WTC11 (cell line): ENCODE measurements at regions not wholly inside any gene's neighbourhood (a gene's known extent, or its start where the extent isn't known, plus 50 kb on each side); places are given as distances from the start of the nearest gene placed in this dataset.

ENCODE experiments used
- ATAC-seq: fragments of 200-7000 bp; cut with Tn5 transposase; 2 replicates; pipeline ENCODE4 v1.10.0; 2021; ENCODE audit warnings: mild to moderate bottlenecking, moderate library complexity
- CTCF ChIA-PET: fragments of 300-600 bp; sonication (Branson Sonifier 250); formaldehyde crosslinking; loops from one replicate; lab custom pipeline; 2021; ENCODE audit warnings: antibody characterized with exemption; lab: Charles Lee
- POLR2A ChIA-PET: fragments of 350-600 bp; sonication (Branson Sonifier 250); formaldehyde crosslinking; loops from one replicate; lab custom pipeline; 2021; ENCODE audit warnings: antibody characterized with exemption; lab: Charles Lee
- DNase-seq: peaks from one replicate; pipeline ENCODE4 v3.0.0; 2021; ENCODE audit warnings: low spot score
- H3K27ac Mint-ChIP-seq: 2 replicates; pipeline ENCODE4 v1.8.0; 2021; ENCODE audit warnings: mixed read lengths
- H3K27me3 Mint-ChIP-seq: 2 replicates; pipeline ENCODE4 v1.8.0; 2021; ENCODE audit warnings: low read depth, mild to moderate bottlenecking, moderate library complexity, mixed read lengths
- H3K36me3 Mint-ChIP-seq: 2 replicates; pipeline ENCODE4 v1.8.0; 2021; ENCODE audit warnings: mixed read lengths
- H3K4me1 Mint-ChIP-seq: 2 replicates; pipeline ENCODE4 v1.8.0; 2022; ENCODE audit warnings: mixed read lengths
- H3K4me3 Mint-ChIP-seq: 2 replicates; pipeline ENCODE4 v1.8.0; 2021; ENCODE audit warnings: mild to moderate bottlenecking, moderate library complexity, mixed read lengths
- H3K9me3 Mint-ChIP-seq: 2 replicates; pipeline ENCODE4 v1.8.0; 2021; ENCODE audit warnings: mixed read lengths
- ATF1 ChIP-seq: sonication (generic); formaldehyde crosslinking; IDR thresholded peaks from 2 replicates; pipeline ENCODE4 v1.8.1; 2023; ENCODE audit warnings: mild to moderate bottlenecking, moderate library complexity, missing genetic modification reagents
- ATF2 ChIP-seq: sonication (generic); formaldehyde crosslinking; IDR thresholded peaks from 2 replicates; pipeline ENCODE4 v1.8.1; 2022; ENCODE audit warnings: low read depth, missing genetic modification reagents, borderline replicate concordance
- ATF6 ChIP-seq: sonication (generic); formaldehyde crosslinking; IDR thresholded peaks from 2 replicates; pipeline ENCODE4 v1.8.1; 2023; ENCODE audit warnings: mild to moderate bottlenecking, missing genetic modification reagents
- CREB1 ChIP-seq: sonication (generic); formaldehyde crosslinking; IDR thresholded peaks from 2 replicates; pipeline ENCODE4 v1.8.0; 2023; ENCODE audit warnings: mild to moderate bottlenecking, missing genetic modification reagents
- CREM ChIP-seq: sonication (generic); formaldehyde crosslinking; IDR thresholded peaks from 2 replicates; pipeline ENCODE4 v1.8.1; 2022; ENCODE audit warnings: mild to moderate bottlenecking, missing genetic modification reagents, moderate library complexity
- CTCF ChIP-seq: fragments of 200-600 bp; IDR thresholded peaks from 2 replicates; pipeline ENCODE4 v1.8.0; 2022; ENCODE audit warnings: antibody characterized with exemption
- FOXK1 ChIP-seq: sonication (generic); formaldehyde crosslinking; IDR thresholded peaks from 2 replicates; pipeline ENCODE4 v1.8.0; 2022; ENCODE audit warnings: mild to moderate bottlenecking, moderate library complexity, missing genetic modification reagents
- FOXP1 ChIP-seq: sonication (generic); formaldehyde crosslinking; IDR thresholded peaks from 2 replicates; pipeline ENCODE4 v1.8.0; 2022; ENCODE audit warnings: missing genetic modification reagents, mild to moderate bottlenecking, moderate library complexity, borderline replicate concordance
- FOXP4 ChIP-seq: sonication (generic); formaldehyde crosslinking; IDR thresholded peaks from 2 replicates; pipeline ENCODE4 v1.8.0; 2022; ENCODE audit warnings: mild to moderate bottlenecking, missing genetic modification reagents
- HMGXB4 ChIP-seq: sonication (generic); formaldehyde crosslinking; IDR thresholded peaks from 2 replicates; pipeline ENCODE4 v1.8.1; 2023; ENCODE audit warnings: mild to moderate bottlenecking, moderate library complexity, missing genetic modification reagents
- IRF2 ChIP-seq: sonication (generic); formaldehyde crosslinking; IDR thresholded peaks from 2 replicates; pipeline ENCODE4 v1.8.0; 2022; ENCODE audit warnings: low read depth, missing genetic modification reagents, borderline replicate concordance
- JUN ChIP-seq: sonication (generic); formaldehyde crosslinking; IDR thresholded peaks from 2 replicates; pipeline ENCODE4 v1.8.0; 2023; ENCODE audit warnings: mild to moderate bottlenecking, missing genetic modification reagents
- NR3C1 ChIP-seq: sonication (generic); formaldehyde crosslinking; conservative IDR thresholded peaks from 2 replicates; pipeline ENCODE4 v1.8.1; 2023; ENCODE audit warnings: low read depth, mild to moderate bottlenecking, missing genetic modification reagents
- OVOL2 ChIP-seq: fragments of 250-450 bp; sonication (Bioruptor Pico); IDR thresholded peaks from 2 replicates; pipeline ENCODE4 v1.9.0; 2021; ENCODE audit warnings: mild to moderate bottlenecking, borderline replicate concordance
- PRRX2 ChIP-seq: fragments of 250-450 bp; sonication (Bioruptor Pico); IDR thresholded peaks from 2 replicates; pipeline ENCODE4 v1.8.0; 2021; ENCODE audit warnings: mild to moderate bottlenecking
- SP1 ChIP-seq: sonication (generic); formaldehyde crosslinking; conservative IDR thresholded peaks from 2 replicates; pipeline ENCODE4 v1.8.1; 2022; ENCODE audit warnings: missing genetic modification reagents
- ZMAT4 ChIP-seq: fragments of 250-450 bp; sonication (Bioruptor Pico); IDR thresholded peaks from 2 replicates; pipeline ENCODE4 v1.9.0; 2021; ENCODE audit warnings: mild to moderate bottlenecking
- ZNF396 ChIP-seq: fragments of 250-450 bp; sonication (Bioruptor Pico); IDR thresholded peaks from 2 replicates; pipeline ENCODE4 v1.8.0; 2021; ENCODE audit warnings: mild to moderate bottlenecking, moderate library complexity, borderline replicate concordance
- ZNF425 ChIP-seq: fragments of 250-450 bp; sonication (Bioruptor Pico); conservative IDR thresholded peaks from 2 replicates; pipeline ENCODE4 v1.9.0; 2021; ENCODE audit warnings: mild to moderate bottlenecking
- ZSCAN18 ChIP-seq: fragments of 250-450 bp; sonication (Bioruptor Pico); IDR thresholded peaks from 2 replicates; pipeline ENCODE4 v2.1.2; 2022; ENCODE audit warnings: mild to moderate bottlenecking, moderate library complexity

- TF ChIP-seq FOXP4 (no peak), ATF1 (CRISPR knock-in tag) (no peak), ZMAT4 (CRISPR knock-in tag) (no peak), JUN (no peak), CTCF (no peak), OVOL2 (CRISPR knock-in tag) (no peak), ATF2 (CRISPR knock-in tag) (no peak), CREM (CRISPR knock-in tag) (no peak), NR3C1 (CRISPR knock-in tag) (no peak), FOXP1 (no peak)
Observed at GRCh38 chr10:128714644-128715415, 588.6 kb upstream of the MKI67 start (continued).

GRCh38 chr10:128716181-128716580, 590.0 kb upstream of the MKI67 start:
- Mint-ChIP-seq H3K9me3 (peaks cover 8% of the 10 kb centered on the region; the same call in 1 of the 2 replicates), H3K4me1 (peaks cover 11% of the 10 kb centered on the region), H3K27me3 (no peaks in the 10 kb centered on the region; the same call in 1 of the 2 replicates), H3K4me3 (no peak overlapping the region), H3K36me3 (no peaks in the 10 kb centered on the region), H3K27ac (no peak overlapping the region)
- CTCF ChIA-PET: interaction anchor here (0.6 to 1.6 kb wide), 2 partner anchors 8 to 128 kb away, joined by 3 to 4 read pairs; no protein-coding TSS in a partner anchor
- ATAC-seq (no peak), DNase-seq (no peak)
- POLR2A ChIA-PET: no interaction called here
- TF ChIP-seq CREB1: no peak
- no peak for TF ChIP-seq PRRX2 (CRISPR knock-in tag)
- TF ChIP-seq ZNF396: no peak
- no peak for TF ChIP-seq ZSCAN18 (CRISPR knock-in tag)
- TF ChIP-seq ATF2 (CRISPR knock-in tag): no peak
- no peak for TF ChIP-seq ZNF425
- TF ChIP-seq FOXP1: no peak
- TF ChIP-seq CREM (CRISPR knock-in tag): no peak
- TF ChIP-seq SP1: no peak
- no peak for TF ChIP-seq IRF2 (CRISPR knock-in tag)
- TF ChIP-seq HMGXB4 (CRISPR knock-in tag): no peak
- no peak for TF ChIP-seq FOXK1 (CRISPR knock-in tag)
- no peak for TF ChIP-seq ATF6 (CRISPR knock-in tag)
- TF ChIP-seq NR3C1 (CRISPR knock-in tag): no peak
